ENCODE measurements at regions not wholly inside any gene's neighbourhood (a gene's known extent, or its start where the extent isn't known, plus 50 kb on each side); places are given as distances from the start of the nearest gene placed in this dataset.

DNA sequence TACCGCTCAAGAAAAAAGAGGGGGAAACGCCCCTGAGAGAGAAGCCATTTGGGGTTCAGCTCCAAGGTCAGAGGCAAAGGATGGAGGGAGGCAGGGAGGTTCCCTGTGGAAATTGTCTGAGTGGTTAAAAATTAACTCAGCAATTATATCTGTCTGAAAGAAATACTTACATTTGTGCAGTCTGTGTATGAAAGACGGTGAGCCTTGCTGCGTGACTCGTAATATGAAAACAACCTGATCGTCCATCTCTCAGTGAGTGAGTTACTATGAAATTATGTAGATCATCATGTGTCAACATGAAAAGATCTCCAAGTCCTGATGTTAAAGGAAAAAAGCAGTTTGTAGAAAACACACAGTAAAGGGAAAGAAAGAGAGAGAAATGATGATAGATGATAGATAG is 67.2 kb upstream of the FAM204A start:
- Histone ChIP-seq H3K4me3 (ENCODE audit: low read depth in 1 of 3, low read length in 3 of 3) (no peak overlapping the region), H3K4me1 (ENCODE audit: control insufficient read depth in 3 of 3, insufficient read depth in 2 of 3, low read depth in 1 of 3, low read length in 2 of 3) (peaks cover 0 to 9% (median 0%) of the 10 kb centered on the region in 3 donors), H3K9me3 (ENCODE audit: control insufficient read depth in 2 of 2, insufficient read depth in 1 of 2, low read depth in 1 of 2, low read length in 1 of 2) (no peaks in the 10 kb centered on the region), H3K27ac (ENCODE audit: low read depth in 1 of 3, low read length in 2 of 3) (no peak overlapping the region), H3K27me3 (ENCODE audit: control insufficient read depth in 3 of 3, insufficient read depth in 3 of 3, low read length in 3 of 3) (peaks cover 0 to 12% (median 0%) of the 10 kb centered on the region in 3 donors), H3K36me3 (ENCODE audit: control insufficient read depth in 3 of 3, insufficient read depth in 2 of 3, low read depth in 1 of 3, low read length in 3 of 3) (no peaks in the 10 kb centered on the region)
- DNase-seq (peak in 1 of 2 donors; percentile 17), FAIRE-seq (no peak)
- WGBS, 3 donors, result 17 to 57% (median 36%) methylated on average over 6 of the region's 6 CpGs

DNA sequence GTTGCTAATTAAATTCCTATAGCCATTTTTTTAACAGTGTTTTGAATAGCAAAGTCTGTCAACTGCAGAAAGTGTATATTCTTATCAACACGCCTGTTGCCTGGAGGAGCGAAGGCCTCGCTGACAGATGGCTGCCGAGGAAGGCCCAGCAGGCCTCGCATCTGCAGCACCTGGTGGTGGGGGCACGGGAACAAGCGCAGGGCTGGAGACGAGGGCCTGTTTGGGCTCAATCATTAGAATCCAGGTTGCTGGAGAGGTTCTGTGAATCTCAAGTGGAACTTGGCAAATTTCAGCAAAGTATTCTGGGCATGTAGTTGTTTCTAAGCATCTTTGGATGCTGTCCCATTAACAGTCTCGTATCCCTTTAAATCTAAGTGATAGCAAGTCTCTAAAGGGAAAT is 66.1 kb upstream of the FAM204A start:
- no peaks in the 10 kb centered on the region for H3K36me3 ChIP-seq (ENCODE audit: control insufficient read depth in 3 of 3, insufficient read depth in 2 of 3, low read depth in 1 of 3, low read length in 3 of 3)
- H3K4me3 ChIP-seq (ENCODE audit: low read depth in 1 of 3, low read length in 3 of 3), result no peak overlapping the region
- FAIRE-seq, result no peak
- no peak overlapping the region for H3K27ac ChIP-seq (ENCODE audit: low read depth in 1 of 3, low read length in 2 of 3)
- no peaks in the 10 kb centered on the region for H3K9me3 ChIP-seq (ENCODE audit: control insufficient read depth in 2 of 2, insufficient read depth in 1 of 2, low read depth in 1 of 2, low read length in 1 of 2)
- DNase-seq, result no peak
- 67 to 93% (median 83%) methylated on average over 9 of the region's 9 CpGs for WGBS, 3 donors
- H3K4me1 ChIP-seq (ENCODE audit: control insufficient read depth in 3 of 3, insufficient read depth in 2 of 3, low read depth in 1 of 3, low read length in 2 of 3), result peaks cover 0 to 9% (median 0%) of the 10 kb centered on the region in 3 donors
- H3K27me3 ChIP-seq (ENCODE audit: control insufficient read depth in 3 of 3, insufficient read depth in 3 of 3, low read length in 3 of 3), result peaks cover 0 to 12% (median 0%) of the 10 kb centered on the region in 3 donors

DNA sequence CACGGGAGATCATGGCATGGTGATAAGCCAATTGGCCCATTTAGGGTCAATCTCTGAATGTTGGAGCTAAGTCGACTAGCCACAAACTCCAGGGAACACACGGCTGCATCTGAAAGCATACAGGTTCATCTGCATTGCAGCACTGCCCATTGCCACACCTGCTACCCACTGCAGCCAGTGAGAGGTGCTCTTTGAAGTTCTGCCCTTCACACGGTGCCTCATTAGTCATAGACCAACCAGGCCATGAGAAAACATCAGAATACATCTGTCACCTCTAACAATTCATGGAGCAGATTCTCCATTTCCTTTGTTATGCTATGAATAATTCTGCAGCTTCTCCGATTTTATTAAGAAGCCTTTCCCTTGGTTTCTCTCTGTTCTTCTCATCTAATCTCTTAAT is 65.7 kb upstream of the FAM204A start:
- Histone ChIP-seq H3K27ac (ENCODE audit: low read depth in 1 of 3, low read length in 2 of 3) (no peak overlapping the region), H3K4me1 (ENCODE audit: control insufficient read depth in 3 of 3, insufficient read depth in 2 of 3, low read depth in 1 of 3, low read length in 2 of 3) (peaks cover 0 to 9% (median 0%) of the 10 kb centered on the region in 3 donors), H3K9me3 (ENCODE audit: control insufficient read depth in 2 of 2, insufficient read depth in 1 of 2, low read depth in 1 of 2, low read length in 1 of 2) (no peaks in the 10 kb centered on the region), H3K36me3 (ENCODE audit: control insufficient read depth in 3 of 3, insufficient read depth in 2 of 3, low read depth in 1 of 3, low read length in 3 of 3) (no peaks in the 10 kb centered on the region), H3K4me3 (ENCODE audit: low read depth in 1 of 3, low read length in 3 of 3) (no peak overlapping the region), H3K27me3 (ENCODE audit: control insufficient read depth in 3 of 3, insufficient read depth in 3 of 3, low read length in 3 of 3) (peaks cover 0 to 12% (median 0%) of the 10 kb centered on the region in 3 donors)
- FAIRE-seq (no peak), DNase-seq (no peak)
- WGBS, 3 donors, result 54 to 72% (median 66%) methylated on average over 5 of the region's 5 CpGs

DNA sequence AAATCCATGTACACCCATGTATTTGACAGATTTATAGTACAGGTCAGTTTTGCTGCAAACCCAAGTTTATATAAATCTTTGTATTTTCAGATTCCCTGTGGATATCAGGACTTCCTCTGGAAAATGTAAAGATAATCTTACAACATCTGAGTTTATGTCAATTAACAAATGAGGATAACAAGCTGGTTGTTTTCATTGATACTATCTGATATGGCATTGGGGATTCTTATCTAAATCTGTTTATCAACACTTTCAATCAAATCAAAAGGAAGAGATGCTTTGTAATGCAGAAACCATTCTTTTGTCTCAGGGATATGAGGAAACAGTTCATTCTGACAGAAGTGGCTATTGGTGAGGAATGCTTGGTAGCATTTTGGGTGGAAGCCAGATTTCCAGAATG is 64.9 kb upstream of the FAM204A start:
- FAIRE-seq, result no peak
- no peak overlapping the region for H3K4me3 ChIP-seq (ENCODE audit: low read depth in 1 of 3, low read length in 3 of 3)
- peaks cover 0 to 9% (median 0%) of the 10 kb centered on the region in 3 donors for H3K4me1 ChIP-seq (ENCODE audit: control insufficient read depth in 3 of 3, insufficient read depth in 2 of 3, low read depth in 1 of 3, low read length in 2 of 3)
- DNase-seq, result no peak
- H3K27ac ChIP-seq (ENCODE audit: low read depth in 1 of 3, low read length in 2 of 3), result no peak overlapping the region
- no peaks in the 10 kb centered on the region for H3K36me3 ChIP-seq (ENCODE audit: control insufficient read depth in 3 of 3, insufficient read depth in 2 of 3, low read depth in 1 of 3, low read length in 3 of 3)
- H3K9me3 ChIP-seq (ENCODE audit: control insufficient read depth in 2 of 2, insufficient read depth in 1 of 2, low read depth in 1 of 2, low read length in 1 of 2), result no peaks in the 10 kb centered on the region
- H3K27me3 ChIP-seq (ENCODE audit: control insufficient read depth in 3 of 3, insufficient read depth in 3 of 3, low read length in 3 of 3), result peaks cover 0 to 12% (median 0%) of the 10 kb centered on the region in 3 donors

DNA sequence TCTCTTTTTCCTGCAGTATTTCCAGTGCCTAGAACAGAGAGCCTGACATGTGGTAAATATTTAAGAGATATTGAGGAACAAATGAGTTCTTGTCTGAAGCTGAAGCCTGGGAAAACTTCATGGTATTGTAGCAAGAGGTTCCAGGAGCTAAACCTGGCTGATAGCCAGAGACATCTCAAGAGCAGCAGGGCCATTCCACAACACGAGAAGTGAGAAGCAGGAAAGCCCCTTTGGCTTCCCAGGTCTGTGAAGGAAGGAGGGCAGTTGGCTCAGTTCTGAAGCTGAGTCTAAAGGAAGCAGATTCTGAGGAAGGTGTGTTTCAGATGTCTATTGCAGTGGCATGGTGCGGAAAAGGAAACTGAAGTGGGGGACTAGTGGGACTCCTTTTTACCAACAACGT is 63.8 kb upstream of the FAM204A start:
- H3K4me3 ChIP-seq (ENCODE audit: low read depth in 1 of 3, low read length in 3 of 3), result no peak overlapping the region
- peaks cover 0 to 9% (median 0%) of the 10 kb centered on the region in 3 donors for H3K4me1 ChIP-seq (ENCODE audit: control insufficient read depth in 3 of 3, insufficient read depth in 2 of 3, low read depth in 1 of 3, low read length in 2 of 3)
- peaks cover 0 to 10% (median 0%) of the 10 kb centered on the region in 3 donors for H3K27me3 ChIP-seq (ENCODE audit: control insufficient read depth in 3 of 3, insufficient read depth in 3 of 3, low read length in 3 of 3)
- H3K36me3 ChIP-seq (ENCODE audit: control insufficient read depth in 3 of 3, insufficient read depth in 2 of 3, low read depth in 1 of 3, low read length in 3 of 3), result no peaks in the 10 kb centered on the region
- no peak for DNase-seq
- WGBS, 3 donors, result 50 to 59% (median 58%) methylated on average over 3 of the region's 3 CpGs
- no peak overlapping the region for H3K27ac ChIP-seq (ENCODE audit: low read depth in 1 of 3, low read length in 2 of 3)
- no peak for FAIRE-seq
- H3K9me3 ChIP-seq (ENCODE audit: control insufficient read depth in 2 of 2, insufficient read depth in 1 of 2, low read depth in 1 of 2, low read length in 1 of 2), result no peaks in the 10 kb centered on the region

DNA sequence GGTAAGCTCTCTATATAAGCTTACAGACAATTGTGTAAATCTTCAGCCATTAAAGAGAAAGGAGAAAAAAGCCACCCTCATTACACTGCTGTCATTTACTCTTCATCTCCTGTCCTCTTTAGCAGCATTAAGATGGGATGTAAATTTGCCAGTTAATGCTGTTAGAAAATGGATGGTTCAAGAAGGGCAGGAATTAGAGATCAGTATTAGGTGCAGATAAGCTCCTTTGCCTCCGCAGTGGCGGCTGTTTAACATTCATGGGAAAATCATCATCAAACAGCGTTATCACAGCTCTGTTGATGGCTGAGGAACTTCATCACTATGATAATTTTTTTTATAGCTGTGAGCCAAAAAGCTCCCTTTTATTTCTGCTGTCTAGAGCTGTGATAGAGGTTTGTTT is 61.8 kb upstream of the FAM204A start:
- H3K36me3 ChIP-seq (ENCODE audit: control insufficient read depth in 3 of 3, insufficient read depth in 2 of 3, low read depth in 1 of 3, low read length in 3 of 3), result no peaks in the 10 kb centered on the region
- WGBS, 3 donors, result 34 to 60% (median 55%) methylated on average over 3 of the region's 3 CpGs

GRCh38 chr10:118401708-118402193 is 59.6 kb upstream of the FAM204A start:
- H3K27me3 ChIP-seq (ENCODE audit: control insufficient read depth in 3 of 3, insufficient read depth in 3 of 3, low read length in 3 of 3), result peaks cover 0 to 8% (median 0%) of the 10 kb centered on the region in 3 donors
- H3K27ac ChIP-seq (ENCODE audit: low read depth in 1 of 3, low read length in 2 of 3), result no peak overlapping the region
- H3K4me1 ChIP-seq (ENCODE audit: control insufficient read depth in 3 of 3, insufficient read depth in 2 of 3, low read depth in 1 of 3, low read length in 2 of 3), result no peaks in the 10 kb centered on the region
- no peaks in the 10 kb centered on the region for H3K36me3 ChIP-seq (ENCODE audit: control insufficient read depth in 3 of 3, insufficient read depth in 2 of 3, low read depth in 1 of 3, low read length in 3 of 3)
- no peaks in the 10 kb centered on the region for H3K9me3 ChIP-seq (ENCODE audit: control insufficient read depth in 2 of 2, insufficient read depth in 1 of 2, low read depth in 1 of 2, low read length in 1 of 2)
- 92 to 98% (median 94%) methylated on average over 2 of the region's 2 CpGs for WGBS, 3 donors
- FAIRE-seq (no peak), DNase-seq (no peak)
- H3K4me3 ChIP-seq (ENCODE audit: low read depth in 1 of 3, low read length in 3 of 3), result no peak overlapping the region

More for the DNA sequence above, 61.8 kb upstream of the FAM204A start:
- no peak overlapping the region for H3K4me3 ChIP-seq (ENCODE audit: low read depth in 1 of 3, low read length in 3 of 3)
- DNase-seq, result no peak
- H3K27me3 ChIP-seq (ENCODE audit: control insufficient read depth in 3 of 3, insufficient read depth in 3 of 3, low read length in 3 of 3), result peaks cover 0 to 8% (median 0%) of the 10 kb centered on the region in 3 donors
- no peak overlapping the region for H3K27ac ChIP-seq (ENCODE audit: low read depth in 1 of 3, low read length in 2 of 3)
- H3K9me3 ChIP-seq (ENCODE audit: control insufficient read depth in 2 of 2, insufficient read depth in 1 of 2, low read depth in 1 of 2, low read length in 1 of 2), result no peaks in the 10 kb centered on the region
- no peaks in the 10 kb centered on the region for H3K4me1 ChIP-seq (ENCODE audit: control insufficient read depth in 3 of 3, insufficient read depth in 2 of 3, low read depth in 1 of 3, low read length in 2 of 3)
- no peak for FAIRE-seq

GRCh38 chr10:118397391-118397790 is 55.3 kb upstream of the FAM204A start:
- H3K4me1 ChIP-seq (ENCODE audit: control insufficient read depth in 3 of 3, insufficient read depth in 2 of 3, low read depth in 1 of 3, low read length in 2 of 3), result no peaks in the 10 kb centered on the region
- 77 to 84% (median 78%) methylated on average over 4 of the region's 4 CpGs for WGBS, 3 donors
- FAIRE-seq, result no peak

GRCh38 chr10:118395947-118396346 is 53.8 kb upstream of the FAM204A start:
- FAIRE-seq (no peak), DNase-seq (no peak)
- no peaks in the 10 kb centered on the region for H3K36me3 ChIP-seq (ENCODE audit: control insufficient read depth in 3 of 3, insufficient read depth in 2 of 3, low read depth in 1 of 3, low read length in 3 of 3)
- H3K4me1 ChIP-seq (ENCODE audit: control insufficient read depth in 3 of 3, insufficient read depth in 2 of 3, low read depth in 1 of 3, low read length in 2 of 3), result no peaks in the 10 kb centered on the region
- H3K27me3 ChIP-seq (ENCODE audit: control insufficient read depth in 3 of 3, insufficient read depth in 3 of 3, low read length in 3 of 3), result no peaks in the 10 kb centered on the region
- WGBS, 3 donors, result 81 to 91% (median 86%) methylated on average over 5 of the region's 5 CpGs
- H3K4me3 ChIP-seq (ENCODE audit: low read depth in 1 of 3, low read length in 3 of 3), result no peak overlapping the region
- no peak overlapping the region for H3K27ac ChIP-seq (ENCODE audit: low read depth in 1 of 3, low read length in 2 of 3)
- H3K9me3 ChIP-seq (ENCODE audit: control insufficient read depth in 2 of 2, insufficient read depth in 1 of 2, low read depth in 1 of 2, low read length in 1 of 2), result no peaks in the 10 kb centered on the region

More at GRCh38 chr10:118397391-118397790, 55.3 kb upstream of the FAM204A start:
- DNase-seq, result no peak
- Histone ChIP-seq H3K4me3 (ENCODE audit: low read depth in 1 of 3, low read length in 3 of 3) (no peak overlapping the region), H3K27me3 (ENCODE audit: control insufficient read depth in 3 of 3, insufficient read depth in 3 of 3, low read length in 3 of 3) (no peaks in the 10 kb centered on the region), H3K27ac (ENCODE audit: low read depth in 1 of 3, low read length in 2 of 3) (no peak overlapping the region), H3K36me3 (ENCODE audit: control insufficient read depth in 3 of 3, insufficient read depth in 2 of 3, low read depth in 1 of 3, low read length in 3 of 3) (no peaks in the 10 kb centered on the region), H3K9me3 (ENCODE audit: control insufficient read depth in 2 of 2, insufficient read depth in 1 of 2, low read depth in 1 of 2, low read length in 1 of 2) (no peaks in the 10 kb centered on the region)
